Pulmonary artery endothelial cell (primary cell): ENCODE measurements at regions not wholly inside any gene's neighbourhood (a gene's known extent, or its start where the extent isn't known, plus 50 kb on each side); places are given as distances from the start of the nearest gene placed in this dataset.
"Not testable (repeated sequence)": the region's sequence is repeated elsewhere in the genome, so short reads cannot be mapped to it uniquely, and the experiment has no call there.

Experiments used
- DNase-seq: peaks from one replicate; pipeline ENCODE4 v3.0.0-alpha.2; 2011; ENCODE audit warnings: low read depth, low spot score

DNA sequence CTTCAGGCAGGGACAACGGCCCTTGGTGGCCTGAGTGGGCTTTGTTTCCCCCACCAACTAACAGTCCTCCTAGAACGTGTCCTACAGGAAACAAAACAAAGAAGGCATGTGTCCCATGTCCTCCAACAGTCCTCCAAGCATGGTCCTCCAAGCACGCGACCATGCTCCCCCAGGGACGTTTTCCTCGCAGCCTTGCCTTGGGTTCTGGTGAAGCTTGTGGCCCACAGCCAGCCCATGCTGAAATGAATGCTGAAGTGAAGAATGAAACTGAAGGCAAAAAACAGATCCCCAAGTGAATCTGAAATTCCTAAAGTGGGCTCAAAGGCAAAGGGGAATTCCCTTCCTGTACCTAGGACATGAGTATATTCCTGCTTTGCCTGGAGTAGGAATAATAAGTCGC, 176.6 kb downstream of the JCAD start:
- no peak for DNase-seq

DNA sequence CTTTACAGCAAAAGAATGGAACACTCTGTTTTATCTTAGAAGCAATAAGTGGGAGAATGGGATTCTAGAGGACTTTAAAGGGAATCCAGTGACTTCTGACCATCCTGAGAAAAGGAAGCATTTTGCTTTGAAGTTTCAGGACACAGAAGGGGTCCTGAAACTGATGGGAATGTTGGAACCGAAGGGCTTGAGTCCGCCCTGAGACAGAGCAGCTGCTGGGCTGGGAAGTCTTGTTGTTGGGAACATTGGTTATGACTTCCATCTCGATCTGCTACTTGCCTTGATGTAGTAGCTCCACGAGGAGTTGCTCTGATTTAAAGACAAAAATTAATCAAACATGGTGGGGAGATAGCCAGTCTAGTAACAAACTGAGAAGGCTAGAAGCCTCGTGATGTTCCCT, 177.6 kb downstream of the JCAD start:
- DNase-seq: no peak

DNA sequence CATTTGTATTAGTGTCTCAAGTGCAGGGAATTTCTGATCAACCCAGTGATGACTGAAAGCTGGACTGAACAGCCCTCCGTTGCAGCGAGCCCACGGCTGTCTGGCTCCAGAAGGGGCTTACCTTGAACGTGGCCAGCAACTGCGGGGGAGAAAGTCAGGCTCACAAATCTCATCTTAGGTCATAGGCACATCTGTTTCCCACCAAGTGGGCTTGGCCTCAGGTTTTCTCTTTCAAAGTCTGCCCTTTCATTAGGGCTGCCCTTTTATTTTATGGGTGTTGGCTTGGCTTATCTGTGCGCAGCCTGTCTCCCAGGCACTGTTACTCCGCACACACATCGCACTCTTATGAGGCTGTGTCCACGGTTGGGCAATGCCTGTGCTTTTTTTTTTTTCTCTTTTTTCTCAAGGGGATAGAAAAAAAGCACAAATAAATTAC, 178.0 kb downstream of the JCAD start:
- no peak for DNase-seq

DNA sequence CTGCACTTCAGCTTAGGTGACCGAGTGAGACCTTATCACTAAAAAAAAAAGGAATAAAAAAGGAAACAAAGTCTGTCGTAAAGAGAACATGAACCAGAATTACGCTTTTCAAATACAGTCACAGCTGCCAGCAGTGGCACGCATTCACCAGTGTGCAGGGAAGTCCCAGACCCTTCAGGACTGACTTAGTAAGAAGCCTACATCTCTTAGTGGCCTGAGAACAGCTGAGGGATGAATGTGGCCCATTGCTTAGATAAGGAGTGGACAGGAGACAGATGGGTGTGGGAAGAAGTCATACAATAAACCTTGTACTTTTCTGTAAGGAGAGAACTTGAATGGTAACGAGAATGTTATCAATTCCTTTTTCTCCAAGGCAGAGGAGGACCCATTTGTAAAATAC, 178.5 kb downstream of the JCAD start:
- no peak for DNase-seq

DNA sequence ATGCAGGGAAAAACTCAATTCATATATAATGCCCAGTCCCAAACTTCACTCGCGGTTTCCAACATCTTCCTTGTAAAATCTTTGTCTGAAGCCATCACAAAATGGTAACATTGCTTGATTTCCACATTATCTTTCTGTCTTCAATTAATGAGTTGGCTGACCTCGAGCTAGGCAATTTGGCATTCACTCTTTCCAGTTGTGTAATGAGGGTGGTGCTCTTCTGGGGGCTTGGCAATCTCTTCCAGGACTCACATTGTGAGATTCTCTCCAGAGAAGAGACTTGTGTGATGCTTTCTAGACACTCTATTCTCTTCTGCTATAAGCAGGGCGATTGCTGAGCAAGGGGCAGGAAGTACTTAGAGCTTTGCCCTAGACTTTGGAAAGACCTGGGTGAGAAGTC, 179.5 kb downstream of the JCAD start:
- no peak for DNase-seq

DNA sequence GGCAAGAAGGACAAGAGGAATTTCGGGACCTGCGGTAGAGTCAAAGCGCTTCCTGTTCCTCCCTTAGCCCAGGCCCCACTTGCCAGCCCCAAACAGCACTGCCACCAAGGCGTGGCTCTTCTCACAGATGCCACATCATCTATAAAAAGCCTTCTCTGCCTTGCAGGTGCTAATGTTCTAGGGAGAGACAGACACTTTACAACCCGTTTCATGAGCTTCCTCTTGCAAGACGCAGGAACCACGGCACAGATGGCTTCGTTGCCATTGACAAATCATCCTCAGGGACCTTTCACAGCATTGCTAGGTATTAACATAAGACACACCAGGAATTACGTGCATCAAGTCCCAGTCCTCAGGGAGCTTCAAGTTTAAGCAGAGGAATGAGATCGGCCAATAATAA, 180.9 kb downstream of the JCAD start:
- DNase-seq: no peak

DNA sequence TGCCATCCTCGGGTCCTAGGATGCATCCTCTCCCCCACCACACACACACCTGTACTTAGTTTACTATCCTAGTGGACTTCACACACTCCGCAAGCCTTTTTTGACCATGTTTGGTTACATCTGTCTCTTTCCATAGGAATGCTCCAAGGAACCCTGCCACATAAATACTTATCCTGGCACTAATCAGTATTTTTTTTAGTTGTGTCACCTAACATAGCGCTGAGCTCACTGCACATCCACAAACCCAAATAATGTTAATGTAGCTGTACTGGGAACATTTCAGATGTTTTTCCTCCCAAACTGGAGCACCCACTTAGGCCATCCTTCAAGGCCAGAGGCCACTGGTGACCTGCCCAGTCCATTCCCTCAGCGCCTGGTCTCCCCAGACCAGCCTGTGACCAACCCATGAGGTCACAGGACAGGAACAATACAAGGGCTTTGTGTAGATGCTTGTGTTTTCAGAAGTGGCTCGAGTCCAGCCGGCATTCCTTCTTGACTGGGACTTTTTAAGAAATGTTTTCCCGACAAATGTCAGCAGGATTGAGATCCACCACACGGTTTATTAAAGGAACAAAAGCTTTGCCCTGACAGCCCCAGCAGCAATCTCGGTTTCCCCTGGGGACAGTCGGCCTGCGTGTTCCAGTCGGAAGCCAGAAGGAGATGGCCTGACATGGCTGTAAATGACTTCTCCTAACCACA, 181.4 kb downstream of the JCAD start:
- no peak for DNase-seq

DNA sequence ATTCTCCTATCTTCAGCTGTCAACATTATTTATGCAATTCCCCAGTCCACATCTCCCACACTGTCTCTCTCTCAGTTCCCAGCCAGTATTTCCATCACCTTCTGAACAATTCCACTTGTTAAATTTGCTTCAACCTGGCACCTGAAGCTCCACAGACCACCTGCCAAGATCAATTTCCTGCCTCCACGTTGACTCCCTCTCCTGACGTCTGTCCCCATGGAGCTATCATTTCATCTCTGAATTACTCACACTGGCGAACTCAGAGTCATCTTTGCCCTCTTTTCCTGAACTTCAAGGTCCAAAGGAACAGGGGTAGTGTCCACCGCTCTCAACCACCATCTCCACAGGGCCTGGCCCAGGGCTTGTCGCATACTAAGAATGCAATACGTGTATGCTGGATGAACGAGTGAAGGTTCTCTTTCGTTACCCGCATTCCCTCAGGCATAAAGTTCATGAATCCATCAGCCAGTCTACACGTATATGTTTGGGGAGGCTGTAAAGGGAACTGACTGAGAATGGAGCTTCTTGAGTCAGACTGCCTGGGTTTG, 183.3 kb downstream of the JCAD start:
- no peak for DNase-seq

DNA sequence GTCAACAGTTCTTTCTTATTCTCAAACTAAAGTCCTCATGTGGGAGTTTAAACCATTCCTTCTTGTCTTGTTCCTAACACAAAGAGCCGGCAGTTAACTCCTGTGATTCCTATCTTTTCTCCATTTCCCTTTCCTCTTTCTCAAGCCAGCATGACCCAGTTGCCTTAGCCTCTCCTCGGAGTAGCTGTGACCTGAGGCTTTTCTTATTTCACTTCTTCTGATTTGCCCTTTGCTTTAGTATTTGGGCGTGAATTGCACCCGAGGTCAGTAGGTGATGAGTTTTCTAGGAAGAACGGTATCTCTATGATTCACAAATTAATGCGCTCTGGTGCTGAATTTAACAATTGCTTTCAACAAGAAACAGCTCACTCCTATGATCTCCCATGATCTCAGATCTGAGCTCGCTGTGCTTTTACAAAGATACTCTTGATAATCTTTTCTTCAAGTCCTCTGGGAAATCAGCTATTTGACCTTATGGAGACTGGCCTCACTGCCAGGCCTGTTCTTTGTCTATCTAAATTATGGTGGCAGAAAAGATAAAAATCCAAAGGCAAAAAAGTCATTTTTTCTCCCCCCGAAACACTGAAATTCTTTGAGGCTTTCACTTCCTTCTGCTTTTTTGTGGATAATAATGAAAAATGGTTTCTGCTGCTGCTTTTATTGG, 184.6 kb downstream of the JCAD start:
- no peak for DNase-seq

DNA sequence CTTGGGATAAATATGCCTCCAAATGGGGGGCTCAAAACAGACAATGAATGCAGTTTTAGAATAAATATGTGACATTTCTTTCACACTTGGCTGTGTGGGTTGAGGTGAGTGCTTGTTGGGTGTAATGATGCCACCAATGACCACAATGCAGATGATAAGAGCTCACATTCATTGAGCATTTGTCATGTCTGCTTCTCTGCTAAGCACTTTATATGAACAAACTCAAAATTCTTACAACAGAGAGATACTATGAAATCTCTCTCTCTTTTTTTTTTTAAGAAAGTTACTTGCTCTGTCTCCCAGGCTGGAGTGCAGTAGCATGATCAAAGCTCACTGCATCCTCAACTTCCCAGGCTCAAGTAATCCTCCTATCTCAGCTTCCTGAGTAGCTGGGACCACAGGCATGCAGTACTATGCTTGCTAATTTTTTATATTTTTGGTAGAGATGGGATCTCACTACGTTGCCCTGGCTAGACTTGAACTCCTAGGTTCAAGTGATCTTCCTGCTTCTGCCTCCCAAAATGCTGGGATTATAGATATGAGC, 185.4 kb downstream of the JCAD start:
- DNase-seq: no peak

DNA sequence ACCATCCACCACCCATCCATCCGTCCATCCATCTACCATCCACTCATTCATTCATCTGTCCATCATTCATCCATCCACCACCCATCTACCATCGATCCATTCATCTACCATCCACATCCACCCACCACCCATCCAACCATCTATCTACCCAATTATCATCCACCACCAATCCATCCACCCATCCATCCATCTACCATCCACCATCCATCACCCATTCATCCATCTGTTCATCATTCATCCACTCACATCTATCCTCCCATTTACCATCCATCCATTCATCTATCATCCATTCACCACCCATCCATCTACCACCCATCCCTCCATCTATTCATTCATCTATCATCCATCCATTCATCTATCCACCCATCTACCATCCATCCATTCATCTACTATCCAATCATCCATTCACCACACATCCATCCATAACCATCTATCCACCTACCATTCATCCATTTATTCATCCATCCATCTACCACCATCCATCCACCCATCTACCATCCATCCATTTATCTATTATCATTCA, 188.8 kb downstream of the JCAD start:
- no peak for DNase-seq

DNA sequence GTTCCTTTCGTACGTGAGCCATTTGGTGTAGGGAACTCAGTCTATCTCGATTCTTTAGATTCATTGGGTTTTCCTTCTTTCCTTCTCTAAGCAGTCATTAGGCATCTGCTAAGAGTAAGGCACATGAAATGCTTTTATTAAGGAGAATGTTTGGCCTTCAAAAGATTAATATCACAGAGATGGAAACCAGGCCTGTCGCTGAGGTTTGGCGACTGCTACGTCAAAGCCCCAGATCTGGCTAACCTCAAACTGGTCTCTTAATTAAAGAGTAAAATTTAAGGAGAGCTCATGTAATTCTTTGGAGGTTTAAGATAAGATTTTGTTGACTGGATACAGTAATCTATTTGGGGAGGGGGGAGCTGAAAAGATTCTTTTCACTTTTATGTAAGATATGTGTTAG, 189.8 kb downstream of the JCAD start:
- DNase-seq: no peak

DNA sequence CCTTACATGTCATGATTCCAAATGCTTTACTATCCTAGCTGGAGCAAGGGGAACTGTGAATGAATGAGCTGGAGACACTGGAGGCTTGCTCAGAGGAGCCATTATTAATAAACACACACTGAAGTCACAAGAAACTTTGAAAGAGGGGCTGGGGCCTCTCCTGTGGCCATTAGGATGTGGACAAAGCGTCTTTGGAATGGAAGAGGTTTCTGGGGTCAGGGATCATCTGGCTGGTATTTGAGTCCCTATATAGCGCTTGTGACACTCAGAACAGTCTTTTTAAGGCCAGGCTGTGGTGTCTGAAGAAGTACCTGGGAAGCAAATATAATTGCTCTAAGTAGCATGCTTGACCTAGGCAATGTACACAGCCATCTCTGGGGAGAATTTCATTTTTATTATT, 193.0 kb downstream of the JCAD start:
- no peak for DNase-seq

DNA sequence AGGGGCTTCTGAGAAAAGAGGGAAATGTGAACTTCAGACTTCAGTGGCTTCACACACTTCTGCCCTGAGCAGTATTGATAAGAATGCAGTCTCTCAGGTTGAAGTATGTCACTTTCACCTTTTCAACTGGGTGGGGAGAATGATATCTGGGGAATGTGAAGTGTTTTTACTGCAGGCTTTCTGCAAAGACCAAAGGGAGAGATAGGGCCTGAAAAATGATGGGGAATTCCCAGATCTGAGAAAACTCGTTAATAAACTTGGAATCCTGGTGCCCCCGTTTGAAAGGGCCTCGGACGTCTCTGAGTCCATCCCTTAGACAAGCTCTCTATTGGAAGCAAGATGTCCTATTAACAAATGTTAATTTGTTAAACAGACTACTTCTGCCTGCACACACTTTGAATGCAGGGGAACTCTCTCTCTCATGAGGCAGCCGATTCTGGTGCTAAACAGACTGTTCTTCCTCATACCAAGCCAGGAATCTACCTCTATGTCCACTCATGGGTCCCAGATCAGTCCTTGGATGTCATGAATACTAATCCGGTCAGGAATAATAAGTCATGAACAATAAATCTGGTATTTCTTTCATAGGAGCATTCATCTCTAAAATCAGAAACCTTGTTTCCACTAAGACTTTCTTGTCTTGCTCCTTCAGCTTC, 193.6 kb downstream of the JCAD start:
- no peak for DNase-seq

DNA sequence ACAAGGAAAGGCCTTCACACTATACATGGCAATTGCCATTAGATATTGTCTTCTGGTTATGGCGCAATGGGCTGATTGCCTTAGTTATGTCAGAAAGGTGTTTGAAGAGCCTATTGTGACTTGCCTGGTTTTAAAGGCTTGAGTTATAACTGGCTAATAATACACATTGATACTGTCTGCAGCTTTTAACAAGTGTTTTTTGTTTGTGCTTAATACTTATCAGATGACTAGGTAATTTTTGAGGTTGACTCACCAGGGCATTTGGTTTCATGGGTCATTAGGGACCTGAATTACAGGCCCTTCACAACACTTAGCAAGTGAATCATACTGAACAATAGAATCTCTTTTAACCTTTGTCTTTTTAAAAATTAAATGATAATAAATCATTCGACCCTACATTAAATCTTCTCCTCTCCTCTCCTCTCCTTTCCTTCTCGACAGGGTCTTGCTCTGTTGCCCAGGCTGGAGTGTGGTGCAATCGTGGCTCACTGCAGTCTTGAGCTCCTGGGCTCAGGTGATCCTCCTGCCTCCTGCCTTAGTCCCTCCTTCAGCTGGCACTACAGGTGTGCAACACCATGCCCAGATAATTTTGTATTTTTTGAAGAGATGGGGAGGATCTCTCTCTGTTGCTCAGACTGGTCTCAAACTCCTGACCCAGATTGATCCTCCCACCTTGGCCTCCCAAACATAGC, 196.3 kb downstream of the JCAD start:
- no peak for DNase-seq

DNA sequence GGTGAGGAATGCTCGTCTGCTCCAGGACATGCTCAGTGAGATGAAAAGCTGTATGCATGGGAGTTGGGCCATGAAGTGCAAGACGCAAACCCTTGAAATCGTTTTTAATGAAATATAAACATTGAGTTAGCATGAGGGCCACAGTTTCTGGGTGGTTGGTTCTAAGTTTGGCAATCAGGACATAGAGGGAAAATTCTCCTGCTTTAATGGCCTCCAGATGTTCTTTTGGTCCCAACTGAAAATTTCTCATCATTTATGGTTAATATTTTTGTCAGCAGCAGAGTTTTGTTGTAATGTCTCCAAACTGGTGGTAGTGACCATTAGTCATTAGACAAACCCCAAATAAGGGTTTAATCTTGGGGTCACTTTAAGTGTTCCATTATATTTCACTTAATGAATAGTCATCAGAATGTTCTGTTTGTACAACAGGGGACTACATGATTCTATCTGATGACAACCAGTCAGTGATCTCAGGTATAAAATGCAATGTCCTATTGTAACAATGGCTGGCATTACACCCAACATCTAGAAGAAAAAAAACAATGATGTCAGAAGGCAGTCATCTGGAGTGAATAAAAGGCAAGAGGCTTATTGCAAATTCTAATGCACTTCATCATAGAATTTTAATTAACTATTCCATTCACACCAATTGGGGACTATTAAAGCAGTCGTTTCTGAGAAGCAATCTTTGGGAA, 197.4 kb downstream of the JCAD start:
- DNase-seq: no peak

DNA sequence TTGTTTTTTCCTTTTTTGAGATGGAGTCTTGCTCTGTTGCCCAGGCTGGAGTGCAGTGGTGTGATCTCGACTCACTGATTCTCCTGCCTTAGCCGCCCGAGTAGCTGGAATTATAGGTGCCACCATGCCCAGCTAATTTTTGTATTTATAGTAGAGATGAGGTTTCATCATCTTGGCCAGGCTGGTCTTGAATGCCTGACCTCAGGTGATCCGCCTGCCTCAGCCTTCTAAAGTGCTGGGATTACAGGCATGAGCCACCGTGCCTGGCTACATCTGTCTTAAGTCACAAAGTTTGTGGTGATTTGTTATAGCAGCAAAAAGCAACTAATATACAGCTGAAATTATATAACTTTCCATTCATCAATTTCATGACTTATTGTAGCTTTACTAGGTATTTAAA, 198.2 kb downstream of the JCAD start:
- not testable (repeated sequence) for DNase-seq

DNA sequence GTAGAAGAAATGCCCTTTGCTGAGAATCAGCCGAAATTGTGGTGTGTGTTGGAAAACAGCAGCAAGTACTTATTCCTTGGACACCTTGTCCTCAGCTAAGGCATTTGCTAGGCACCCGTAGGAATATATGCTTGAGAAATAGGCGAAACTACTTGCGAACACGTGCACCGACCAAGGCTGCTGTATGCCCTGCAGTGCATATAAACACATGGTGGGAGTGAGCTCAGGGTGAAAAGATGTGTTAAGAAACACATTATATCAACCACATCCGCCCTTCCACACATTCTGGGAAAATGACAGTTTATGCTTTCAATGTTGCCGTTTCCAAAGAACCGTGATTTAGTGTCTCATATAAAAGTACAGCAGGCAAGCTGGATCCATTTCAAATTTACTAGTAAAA, 199.2 kb downstream of the JCAD start:
- no peak for DNase-seq

DNA sequence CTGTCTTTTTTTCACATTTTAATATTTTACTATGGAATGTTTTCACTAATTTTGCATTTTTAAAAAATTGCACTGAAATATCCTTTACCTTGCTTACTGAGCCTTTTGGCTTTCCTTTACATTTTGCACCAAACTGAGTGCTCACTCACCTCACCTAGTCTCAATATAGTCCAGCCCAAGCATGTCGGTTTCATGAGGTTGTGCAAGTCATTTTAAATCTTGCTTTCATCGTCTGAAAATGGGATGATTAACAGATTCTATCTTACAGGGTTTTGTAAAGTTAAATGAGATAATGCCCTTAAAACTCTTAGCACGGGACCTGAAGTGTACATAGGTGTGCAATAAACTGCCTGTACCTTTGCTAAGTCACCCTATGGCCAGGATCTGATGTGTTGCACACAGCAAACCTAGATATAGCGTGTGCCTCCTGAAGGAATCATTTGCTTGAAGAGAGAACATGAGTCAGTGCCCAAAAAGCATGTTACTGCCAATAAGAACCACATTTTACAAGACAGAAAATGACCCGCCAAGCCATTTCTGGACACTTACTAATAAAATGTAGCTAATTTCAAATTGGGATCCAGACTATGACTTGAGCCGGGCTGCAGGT, 199.8 kb downstream of the JCAD start:
- DNase-seq: no peak

DNA sequence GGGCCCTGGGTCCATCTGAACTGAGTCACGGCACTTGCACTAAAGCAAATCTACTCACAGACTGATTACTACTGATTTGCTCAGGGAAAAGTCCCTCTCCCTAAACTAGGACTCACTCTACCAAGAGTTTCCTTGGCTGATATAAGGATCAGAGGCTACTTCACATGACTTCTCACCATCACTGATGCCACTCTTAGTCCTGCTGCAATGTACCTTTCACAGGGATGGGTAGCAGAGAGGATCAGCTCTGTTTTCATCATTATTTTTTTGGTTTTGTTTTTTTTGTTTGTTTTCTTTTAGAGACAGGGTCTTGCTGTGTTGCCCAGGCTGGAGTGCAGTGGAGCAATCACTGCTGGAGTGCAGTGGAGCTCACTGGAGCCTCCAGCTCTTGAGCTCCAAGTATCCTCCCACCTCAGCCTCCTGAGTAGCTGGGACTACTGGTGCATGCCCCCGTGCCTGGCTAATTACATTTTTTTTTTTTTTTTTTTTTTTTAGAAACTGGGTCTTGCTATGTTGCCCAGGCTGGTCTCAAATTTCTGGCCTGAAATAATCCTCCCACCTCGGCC, 200.6 kb downstream of the JCAD start:
- DNase-seq: no peak
